HG03095 (cell line): ENCODE measurements at regions not wholly inside any gene's neighbourhood (a gene's known extent, or its start where the extent isn't known, plus 50 kb on each side); places are given as distances from the start of the nearest gene placed in this dataset.

Experiments
- ATAC-seq: cut with Tn5 transposase; IDR thresholded peaks from one replicate; pipeline ENCODE4 v1.9.1; 2021; ENCODE audit warnings: moderate library complexity; ENCODE audit not compliant: unreplicated experiment

DNA sequence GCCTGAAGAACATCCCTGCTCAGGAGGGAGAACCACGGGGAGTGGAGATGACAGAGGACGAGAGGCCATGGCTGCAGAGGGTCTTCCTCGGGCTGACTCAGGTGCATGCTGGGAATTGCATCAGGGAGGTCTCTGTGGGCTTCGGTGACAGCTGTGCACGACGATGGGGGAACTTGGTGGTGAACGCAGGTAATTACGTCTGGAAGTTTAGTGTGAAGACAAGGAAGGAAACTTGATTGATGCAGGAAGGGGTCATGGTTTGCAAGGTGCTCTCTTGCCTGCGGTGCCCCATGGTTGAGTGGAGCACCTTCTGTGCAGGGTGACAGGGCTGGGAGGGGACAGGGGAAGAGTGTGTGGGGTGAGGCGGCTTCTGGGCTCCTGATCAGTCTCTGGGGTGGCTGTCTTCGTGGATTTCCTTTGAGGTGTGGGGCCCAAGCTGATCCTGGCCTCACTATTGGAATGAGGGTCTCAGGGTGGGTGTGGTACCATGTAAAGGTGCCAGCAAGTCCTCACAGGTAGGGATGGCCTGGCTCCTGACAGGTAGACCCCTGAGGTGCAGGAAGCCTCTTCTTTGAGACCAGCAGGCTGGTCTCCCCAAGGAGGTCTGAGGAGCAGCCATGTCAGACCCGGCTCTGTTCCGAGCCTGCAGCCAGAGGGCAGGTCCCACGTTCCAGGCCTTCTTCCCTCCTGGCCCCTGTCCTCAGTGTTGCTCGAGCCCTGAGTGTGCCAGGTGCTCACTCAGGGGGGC lies 1020.1 kb downstream of the TBC1D22A start:
- ATAC-seq = no peak

DNA sequence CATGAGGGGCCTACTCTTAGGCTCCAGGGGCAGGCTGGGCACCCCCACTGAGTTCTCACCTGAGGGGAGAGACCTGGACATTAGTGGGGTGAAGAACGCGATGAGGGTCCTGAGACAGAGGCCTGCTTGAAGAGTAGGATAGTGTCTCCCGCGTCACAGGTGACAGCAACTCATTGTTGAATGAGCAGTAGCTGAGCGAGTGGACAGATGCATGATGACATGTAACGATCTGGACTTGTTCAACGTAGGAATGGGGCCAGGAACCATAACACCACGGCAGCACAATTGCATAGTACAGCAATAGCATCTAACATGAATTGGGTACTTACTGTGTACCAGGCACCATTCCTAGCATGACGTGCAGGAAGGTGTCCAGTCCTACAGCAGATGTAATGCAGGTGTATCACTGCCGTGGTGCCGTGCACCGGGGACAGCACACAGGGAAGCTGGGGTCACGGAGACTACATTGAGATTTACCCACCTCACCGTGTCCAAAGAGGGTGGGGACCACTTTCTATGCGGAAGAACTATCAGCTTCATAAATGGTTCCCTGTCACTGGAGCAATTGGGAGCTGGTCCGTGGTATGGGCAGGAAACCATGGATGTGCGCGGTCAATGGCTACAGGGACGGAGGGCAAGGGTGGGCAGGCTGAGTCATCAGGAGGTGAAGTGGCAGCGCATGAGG lies 1019.1 kb downstream of the TBC1D22A start:
- ATAC-seq = no peak

DNA sequence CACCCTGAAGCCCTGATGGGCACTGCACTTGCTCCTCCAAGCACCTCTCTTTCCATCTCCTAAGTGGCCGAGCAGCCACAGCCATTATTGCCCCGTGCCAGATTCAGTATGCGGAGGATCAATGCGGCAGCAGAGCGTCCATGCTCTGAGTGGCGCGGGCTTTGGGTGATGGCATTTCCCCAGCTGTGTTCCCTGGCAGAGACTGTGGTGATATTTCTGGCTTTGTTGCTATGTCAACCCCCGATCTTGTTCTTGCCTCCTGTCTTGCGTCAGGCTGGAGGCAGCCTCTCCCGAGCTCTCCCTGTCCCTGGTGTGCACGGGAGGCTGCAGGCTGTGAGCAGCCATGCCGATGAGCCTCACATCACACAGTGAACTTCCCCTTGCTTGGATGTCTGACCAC lies 1018.6 kb downstream of the TBC1D22A start:
- no peak for ATAC-seq

DNA sequence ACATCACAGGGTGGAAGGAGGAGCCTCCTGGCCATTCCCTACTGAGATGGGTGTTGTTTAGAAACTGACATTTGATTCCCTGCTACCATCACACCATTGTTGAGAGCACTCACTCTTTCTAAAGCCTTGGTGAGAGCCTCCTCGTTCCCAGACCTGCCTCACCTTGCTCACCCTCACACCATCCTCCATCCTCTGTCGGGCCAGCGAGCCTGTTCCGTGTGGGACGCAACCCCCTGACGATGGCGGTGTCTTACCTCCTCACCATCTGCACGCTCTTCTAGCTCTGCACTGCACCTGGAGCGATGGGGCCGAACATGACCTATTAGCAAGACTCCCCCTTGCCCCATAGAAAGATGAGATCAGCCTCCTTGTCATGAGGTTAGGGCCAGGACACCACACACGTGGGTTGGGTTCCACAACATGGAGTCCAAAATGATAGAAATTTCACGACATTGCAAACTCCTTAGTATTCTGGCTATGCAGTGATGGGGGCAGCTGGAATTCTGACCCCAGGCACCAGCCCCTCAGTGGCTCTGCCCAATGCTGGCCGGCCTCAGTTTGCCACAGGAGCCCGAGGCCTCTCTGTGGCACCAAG lies 1017.9 kb downstream of the TBC1D22A start:
- no peak for ATAC-seq

GRCh38 chr22:47779474-47779873 lies 1017.0 kb downstream of the TBC1D22A start:
- no peak for ATAC-seq

- ATAC-seq = no peak
Observed at GRCh38 chr22:47778160-47778658, 1015.8 kb downstream of the TBC1D22A start.

DNA sequence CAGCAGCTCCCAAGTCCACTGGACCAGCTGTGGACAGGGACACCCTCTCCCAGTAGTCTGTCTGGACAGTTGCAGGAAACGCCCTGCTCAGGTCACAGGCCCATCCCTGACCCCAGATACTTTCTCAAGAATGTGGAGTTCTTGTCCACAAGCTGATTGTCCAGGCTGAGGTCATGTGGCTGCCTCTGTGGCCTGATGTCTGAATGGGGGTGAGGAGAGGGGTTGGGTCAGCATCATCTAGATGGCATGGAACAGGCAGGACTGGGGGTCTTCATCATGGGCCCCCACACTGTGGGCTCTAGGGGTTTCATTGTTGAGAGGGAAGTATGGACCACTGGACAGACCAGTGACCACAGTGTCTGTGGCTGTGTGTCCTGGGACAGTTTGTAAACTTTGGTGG lies 1015.0 kb downstream of the TBC1D22A start:
- no peak for ATAC-seq

- ATAC-seq = no peak
Observed at GRCh38 chr22:47776329-47776728, 1013.9 kb downstream of the TBC1D22A start.

DNA sequence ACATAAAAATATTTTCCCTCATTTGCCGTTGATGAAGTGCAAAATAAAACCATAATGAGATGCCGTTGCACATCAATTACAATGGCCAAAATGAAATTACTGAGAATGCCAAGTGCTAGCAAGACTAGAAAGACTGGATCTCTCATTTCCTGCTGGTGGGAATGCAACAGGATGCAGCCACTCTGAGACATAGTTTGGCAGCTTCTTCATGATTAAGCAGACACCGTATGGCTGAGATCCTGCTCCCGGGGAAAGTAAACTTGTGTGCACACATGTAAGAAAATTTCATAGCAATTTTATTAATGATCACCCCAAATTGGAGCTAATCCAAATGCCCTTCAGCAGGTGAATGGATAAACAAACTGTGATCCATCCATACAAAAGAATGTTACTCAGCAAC lies 1013.2 kb downstream of the TBC1D22A start:
- ATAC-seq = no peak

GRCh38 chr22:47775191-47775590 lies 1012.7 kb downstream of the TBC1D22A start:
- no peak for ATAC-seq

GRCh38 chr22:47773635-47774034 lies 1011.2 kb downstream of the TBC1D22A start:
- ATAC-seq = no peak

GRCh38 chr22:47772864-47773263 lies 1010.4 kb downstream of the TBC1D22A start:
- ATAC-seq = no peak

DNA sequence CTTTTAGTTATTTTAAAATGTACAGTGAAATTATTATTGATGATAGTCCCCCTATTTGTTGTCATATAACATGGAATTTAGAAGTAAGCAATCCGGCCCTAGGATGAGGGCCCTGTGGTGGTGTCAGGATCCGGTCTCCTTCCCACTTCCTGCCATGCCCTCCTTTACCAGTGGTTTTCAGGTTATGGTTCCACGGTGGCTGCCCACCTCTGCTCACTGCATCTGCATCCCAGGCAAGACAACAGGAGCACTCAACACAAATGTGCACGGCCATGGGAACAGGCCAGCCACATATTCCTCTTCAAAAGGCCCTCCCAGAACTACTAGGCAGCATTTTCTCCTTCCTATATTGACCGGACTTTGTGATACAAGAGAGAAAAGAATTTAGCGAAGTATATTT lies 1007.2 kb downstream of the TBC1D22A start:
- ATAC-seq = no peak

GRCh38 chr22:47768027-47768426 lies 1005.6 kb downstream of the TBC1D22A start:
- no peak for ATAC-seq

- ATAC-seq = no peak
Observed at GRCh38 chr22:47767403-47767802, 1005.0 kb downstream of the TBC1D22A start.

DNA sequence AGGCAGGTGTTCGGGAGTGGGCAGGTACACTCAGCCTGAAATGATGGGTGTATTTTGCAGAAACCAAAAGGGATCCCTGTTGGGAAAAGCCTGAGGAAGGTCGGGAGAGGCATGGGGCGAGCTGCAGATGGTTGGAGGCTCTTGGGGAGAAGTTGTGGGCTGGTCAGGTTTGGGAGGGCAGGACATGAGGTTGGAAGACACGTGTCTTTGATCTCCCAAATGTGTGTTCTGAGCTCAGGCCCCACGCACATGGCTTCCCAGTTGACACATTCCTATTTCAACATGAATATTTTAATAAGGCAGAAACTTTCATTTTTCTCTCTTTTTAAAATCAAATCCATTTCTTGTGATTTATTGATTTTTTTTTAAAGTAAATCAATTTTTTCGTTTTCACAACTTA lies 1003.3 kb downstream of the TBC1D22A start:
- no peak for ATAC-seq

DNA sequence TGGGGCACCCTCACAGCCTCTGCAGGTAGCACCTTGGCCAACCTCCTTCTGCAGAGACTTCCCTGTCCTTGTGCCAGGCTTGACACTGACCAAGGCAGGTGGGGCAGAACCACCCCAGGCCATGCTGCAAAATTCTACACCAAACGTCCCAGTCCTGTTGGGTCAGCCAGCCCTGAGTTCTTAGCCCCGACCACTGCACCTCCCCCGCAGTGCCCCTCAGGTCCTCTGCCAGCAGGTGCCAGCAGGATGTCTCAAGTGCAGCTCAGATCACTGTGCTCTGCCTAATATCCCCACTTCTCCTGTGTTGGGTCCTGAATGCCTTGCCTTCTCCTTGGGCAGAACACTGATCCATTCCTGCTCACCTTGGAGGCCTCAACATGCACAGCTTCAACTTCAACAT lies 999.7 kb downstream of the TBC1D22A start:
- ATAC-seq = no peak

DNA sequence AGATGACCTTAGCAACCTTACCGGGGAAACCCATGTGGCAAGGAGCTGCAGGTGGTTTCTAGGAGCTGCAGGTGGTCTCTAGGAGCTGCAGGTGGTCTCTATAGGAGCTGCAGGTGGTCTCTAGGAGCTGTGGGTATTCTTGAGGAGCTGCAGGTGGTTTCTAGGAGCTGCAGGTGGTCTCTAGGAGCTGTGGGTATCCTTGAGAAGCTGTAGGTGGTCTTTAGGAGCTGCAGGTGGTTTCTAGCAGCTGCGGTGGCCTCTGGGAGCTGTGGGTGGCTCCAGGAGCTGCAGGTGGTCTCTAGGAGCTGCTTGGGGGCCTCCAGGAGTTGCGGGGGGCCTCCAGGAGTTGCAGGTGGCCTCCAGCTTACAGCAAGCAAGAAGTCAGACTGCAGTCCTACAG lies 997.5 kb downstream of the TBC1D22A start:
- no peak for ATAC-seq

DNA sequence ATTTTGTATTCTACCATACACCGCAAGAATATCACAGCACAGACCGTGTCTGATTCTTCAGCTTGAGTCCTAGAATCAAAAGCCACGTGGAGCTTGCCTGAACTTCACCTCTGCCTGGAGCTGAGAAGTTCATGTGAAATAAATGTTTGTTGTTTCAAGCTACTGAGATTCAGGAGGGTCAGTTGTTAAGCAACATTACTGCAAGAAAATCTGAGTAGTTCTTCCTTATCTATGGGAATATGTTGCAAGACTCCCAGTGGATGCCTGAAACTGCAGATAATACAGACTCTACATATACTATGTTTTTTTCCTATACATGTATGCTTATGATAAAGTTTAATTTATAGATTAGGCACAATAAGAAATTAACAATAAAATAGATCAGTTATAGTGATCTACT lies 995.3 kb downstream of the TBC1D22A start:
- no peak for ATAC-seq

GRCh38 chr22:47750086-47750485 lies 987.6 kb downstream of the TBC1D22A start:
- ATAC-seq = no peak

GRCh38 chr22:47748957-47749356 lies 986.5 kb downstream of the TBC1D22A start:
- no peak for ATAC-seq

- no peak for ATAC-seq
Observed at GRCh38 chr22:47748271-47748670, 985.8 kb downstream of the TBC1D22A start.
